NCI-H2196 (cell line): ENCODE measurements at regions not wholly inside any gene's neighbourhood (a gene's known extent, or its start where the extent isn't known, plus 50 kb on each side); places are given as distances from the start of the nearest gene placed in this dataset.

ENCODE experiments used
- DNase-seq: peaks from one replicate; lab custom pipeline; 2025; ENCODE audit not compliant: unreplicated experiment; lab: John Stamatoyannopoulos, UW

DNA sequence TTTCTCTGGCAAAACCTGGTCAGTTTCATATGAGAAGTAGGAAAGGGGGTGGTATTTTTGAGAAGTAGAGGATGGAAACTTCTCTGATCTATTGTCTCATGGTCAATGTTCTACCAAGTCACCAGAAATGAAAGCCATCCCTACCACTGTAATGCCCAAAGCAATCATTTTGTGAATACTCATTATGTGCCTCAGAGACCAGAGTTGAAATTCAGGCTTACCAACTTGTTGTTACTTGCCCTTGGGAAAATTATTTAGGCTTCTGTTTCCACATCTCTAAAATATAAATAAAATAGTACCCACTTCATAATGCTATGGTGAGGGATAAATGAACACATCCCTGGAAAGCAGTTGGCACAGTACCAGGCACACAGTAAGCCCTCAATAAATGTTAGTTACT is 723.7 kb upstream of the TBX3 start:
- DNase-seq: no peak

DNA sequence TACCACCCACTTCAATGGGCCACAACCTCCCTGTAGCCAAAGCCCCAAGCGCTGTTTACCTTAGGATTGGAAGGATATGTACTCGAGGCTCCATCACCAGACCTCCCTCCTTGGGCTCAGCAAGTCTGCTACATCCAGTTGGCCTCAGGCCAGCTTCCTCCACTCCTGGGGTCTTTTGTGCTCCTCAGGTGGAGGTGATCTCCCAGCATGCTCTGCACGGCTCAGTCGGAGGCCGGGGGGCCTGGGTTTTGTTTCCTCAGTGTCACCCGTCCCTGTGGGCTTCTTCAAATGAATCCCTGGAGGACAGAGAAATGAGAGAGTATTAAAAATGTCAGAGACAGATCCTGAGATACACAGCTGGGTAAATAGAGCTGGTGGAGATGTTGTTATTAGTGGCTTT is 723.1 kb upstream of the TBX3 start:
- no peak for DNase-seq

DNA sequence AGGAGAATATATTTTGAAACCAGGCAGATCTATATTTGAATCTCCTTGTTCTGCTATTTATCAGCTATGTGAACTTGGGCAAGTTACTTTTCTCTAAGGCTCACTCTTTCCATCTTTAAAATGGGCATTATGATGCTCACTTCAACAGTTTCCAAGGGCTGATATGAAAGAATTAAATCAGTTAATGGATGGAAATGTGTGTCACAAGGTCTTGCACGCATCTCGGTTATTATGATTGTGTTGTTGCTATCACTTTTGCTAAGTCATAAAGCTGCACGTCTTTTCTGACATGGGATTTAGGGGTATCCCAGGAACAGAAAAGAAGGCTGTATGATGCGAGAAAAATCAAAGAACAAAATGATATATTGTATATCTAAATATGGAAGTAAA is 721.5 kb upstream of the TBX3 start:
- DNase-seq: no peak

- DNase-seq: no peak
Measured at GRCh38 chr12:115404761-115405470, 720.9 kb upstream of the TBX3 start.

- DNase-seq: no peak
Measured at GRCh38 chr12:115403689-115404088, 719.7 kb upstream of the TBX3 start.

DNA sequence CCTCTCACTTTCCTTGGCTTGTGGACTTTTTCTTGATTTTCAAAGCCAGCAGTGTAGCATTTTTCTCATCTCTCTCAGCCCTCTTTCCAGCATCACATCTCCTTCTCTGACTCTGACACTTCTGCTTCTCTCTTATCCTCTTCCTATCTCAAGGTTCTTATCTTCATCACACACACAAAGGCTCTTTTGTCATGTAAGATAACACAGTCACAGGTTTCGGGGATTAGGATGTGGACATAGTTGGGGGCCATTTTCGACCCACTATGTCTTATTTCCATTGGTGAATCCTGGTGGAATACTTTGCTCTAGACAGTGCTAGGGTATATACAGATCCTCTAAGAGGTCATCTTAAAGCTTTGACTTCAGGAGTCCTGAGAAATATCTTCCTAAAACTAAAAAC is 719.3 kb upstream of the TBX3 start:
- no peak for DNase-seq

GRCh38 chr12:115402443-115403180 is 718.6 kb upstream of the TBX3 start:
- no peak for DNase-seq

DNA sequence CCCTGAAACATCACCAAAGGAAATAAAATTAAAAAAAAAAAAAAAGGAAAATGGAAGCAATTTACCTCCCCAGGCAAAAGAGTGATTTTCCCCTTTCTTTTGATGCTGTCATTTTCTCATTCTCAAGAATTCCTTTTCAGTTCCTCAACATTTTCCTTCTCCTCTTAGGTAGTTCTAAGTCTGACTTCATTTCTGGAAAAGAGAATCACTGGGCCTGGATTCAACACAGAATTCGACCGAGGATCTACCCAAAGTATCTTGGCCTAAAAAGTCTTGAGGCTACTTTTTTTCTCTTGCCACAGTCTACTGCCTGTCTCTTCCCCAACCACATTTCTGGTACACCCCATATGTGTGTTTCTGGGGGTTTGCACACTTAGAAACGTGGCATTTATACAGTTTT is 717.8 kb upstream of the TBX3 start:
- DNase-seq: no peak

DNA sequence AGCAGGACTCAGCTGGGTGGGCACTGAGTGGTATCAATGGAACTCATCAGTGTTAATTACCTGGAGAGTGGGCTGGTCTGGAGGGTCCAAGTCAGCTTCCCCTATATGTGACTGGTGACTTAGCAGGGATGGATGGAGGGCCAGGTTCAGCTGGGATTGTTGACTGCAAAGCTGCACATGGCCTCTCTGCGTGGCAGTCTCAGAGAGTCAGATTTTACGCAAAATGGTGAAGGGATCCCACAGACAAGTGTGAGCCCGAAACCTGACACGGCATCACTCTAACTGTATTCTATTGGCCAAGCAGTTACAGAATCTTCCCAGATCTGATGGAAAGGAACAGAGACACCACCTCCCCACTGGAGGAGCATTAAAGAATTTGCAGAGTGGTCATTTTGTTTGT is 716.0 kb upstream of the TBX3 start:
- no peak for DNase-seq

DNA sequence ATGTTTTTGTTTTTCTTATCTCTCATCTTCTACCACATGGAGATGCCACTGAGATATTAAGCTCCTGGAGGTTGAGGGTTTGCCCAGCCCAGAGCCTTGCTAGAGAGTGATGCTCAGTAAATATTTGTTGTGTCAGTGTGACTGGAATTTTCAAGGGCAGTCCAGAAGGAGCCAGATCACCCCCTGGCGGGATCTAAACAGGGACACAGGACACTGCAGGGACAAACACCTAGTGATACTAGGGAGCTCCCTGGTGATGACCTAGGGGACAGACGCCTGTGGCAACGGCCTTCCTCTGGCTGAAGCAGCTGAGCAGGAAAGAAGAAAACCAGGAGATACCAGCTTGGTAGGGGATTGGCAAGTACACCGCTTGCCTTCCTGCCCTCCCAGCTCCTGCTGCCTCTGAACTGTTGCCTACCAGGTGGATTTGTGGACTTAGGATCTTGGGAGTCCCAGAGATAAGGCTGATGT is 714.4 kb upstream of the TBX3 start:
- DNase-seq: peak; percentile 35

GRCh38 chr12:115396567-115396966 is 712.6 kb upstream of the TBX3 start:
- DNase-seq: no peak

- no peak for DNase-seq
Measured at GRCh38 chr12:115394496-115395220, 710.7 kb upstream of the TBX3 start.

DNA sequence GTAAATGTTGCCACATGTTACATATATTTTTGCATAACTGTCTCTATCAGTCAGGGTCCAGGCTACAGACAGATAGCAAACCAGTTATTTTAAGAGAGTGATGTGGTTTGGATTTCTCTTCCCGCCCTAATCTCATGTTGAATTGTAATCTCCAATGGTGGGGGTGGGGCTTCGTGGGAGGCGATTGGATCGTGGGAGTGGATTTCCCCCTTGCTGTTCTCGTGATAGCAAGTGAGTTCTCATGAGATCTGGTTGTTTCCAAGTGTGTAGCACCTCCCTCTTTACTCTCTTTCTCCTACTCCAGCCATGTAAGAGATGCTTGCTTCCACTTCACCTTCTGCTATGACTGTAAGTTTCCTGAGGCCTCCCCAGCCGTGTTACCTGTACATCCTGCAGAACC is 704.2 kb upstream of the TBX3 start:
- DNase-seq: no peak

DNA sequence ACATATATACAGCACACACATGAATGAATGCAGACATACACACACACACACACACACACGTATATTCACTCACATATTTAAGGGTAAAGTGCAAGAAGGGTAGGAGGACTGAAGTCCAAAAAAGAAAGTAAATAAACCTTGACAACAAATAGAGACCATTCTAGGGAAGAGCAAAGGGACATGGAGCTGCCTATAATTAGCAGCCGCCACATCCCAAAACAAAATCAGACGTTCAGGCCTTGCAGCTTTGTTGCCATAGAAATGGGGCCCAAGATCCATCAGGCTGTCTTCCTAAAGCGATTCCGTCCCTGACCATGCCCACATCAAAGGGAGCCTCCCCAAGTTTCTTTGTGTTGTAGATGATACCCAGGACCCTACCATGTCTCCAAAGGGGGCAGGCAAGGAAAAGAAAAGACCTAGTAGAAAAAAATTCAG is 703.5 kb upstream of the TBX3 start:
- DNase-seq: no peak

- no peak for DNase-seq
Measured at GRCh38 chr12:115386946-115387345, 703.0 kb upstream of the TBX3 start.

- DNase-seq: no peak
Measured at GRCh38 chr12:115385141-115385540, 701.2 kb upstream of the TBX3 start.

DNA sequence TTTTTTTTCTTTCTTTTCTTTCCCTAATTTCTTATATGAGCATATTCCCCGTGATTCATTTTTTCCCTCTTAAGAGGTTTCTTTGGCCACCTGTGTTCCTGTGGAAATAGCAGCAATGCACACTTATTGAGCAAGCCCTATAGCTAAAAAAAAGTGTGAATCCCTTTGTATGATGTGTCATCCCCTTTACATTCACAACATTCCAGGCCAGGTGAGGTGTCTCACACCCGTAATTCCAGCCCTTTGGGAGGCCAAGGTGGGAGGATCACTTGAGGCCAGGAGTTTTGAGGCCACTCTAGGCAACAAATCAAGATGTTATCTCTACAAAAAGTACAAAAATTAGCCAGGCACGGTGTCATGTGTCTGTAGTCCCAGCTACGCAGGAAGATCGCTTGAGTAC is 700.4 kb upstream of the TBX3 start:
- DNase-seq: no peak

- DNase-seq: no peak
Measured at GRCh38 chr12:115383668-115384067, 699.7 kb upstream of the TBX3 start.

DNA sequence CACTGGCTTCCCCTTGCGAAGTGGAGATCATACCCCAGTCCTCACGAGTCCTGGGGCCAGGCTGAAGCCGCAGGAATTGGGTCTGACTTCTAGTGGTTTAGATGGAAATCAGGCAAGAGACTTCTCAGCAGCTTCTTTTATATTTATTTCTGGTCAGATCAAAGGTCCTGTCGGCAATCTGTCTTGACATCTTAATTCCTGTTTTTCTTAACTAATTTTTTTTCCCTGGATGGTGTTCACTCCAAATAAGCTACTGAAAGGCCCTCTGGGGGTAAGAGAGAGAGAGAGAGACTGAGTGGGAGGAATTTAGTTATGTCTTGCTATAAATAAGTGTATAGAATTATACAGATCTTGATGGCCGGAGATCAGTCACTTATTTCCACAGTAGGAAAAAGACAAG is 698.7 kb upstream of the TBX3 start:
- DNase-seq: no peak

- DNase-seq: no peak
Measured at GRCh38 chr12:115380546-115381120, 696.7 kb upstream of the TBX3 start.

- DNase-seq: peak; percentile 10
Measured at GRCh38 chr12:115378291-115378690, 694.3 kb upstream of the TBX3 start.

GRCh38 chr12:115377779-115378178 is 693.8 kb upstream of the TBX3 start:
- no peak for DNase-seq
